ENCODE measurements at regions not wholly inside any gene's neighbourhood (a gene's known extent, or its start where the extent isn't known, plus 50 kb on each side); places are given as distances from the start of the nearest gene placed in this dataset.

DNA sequence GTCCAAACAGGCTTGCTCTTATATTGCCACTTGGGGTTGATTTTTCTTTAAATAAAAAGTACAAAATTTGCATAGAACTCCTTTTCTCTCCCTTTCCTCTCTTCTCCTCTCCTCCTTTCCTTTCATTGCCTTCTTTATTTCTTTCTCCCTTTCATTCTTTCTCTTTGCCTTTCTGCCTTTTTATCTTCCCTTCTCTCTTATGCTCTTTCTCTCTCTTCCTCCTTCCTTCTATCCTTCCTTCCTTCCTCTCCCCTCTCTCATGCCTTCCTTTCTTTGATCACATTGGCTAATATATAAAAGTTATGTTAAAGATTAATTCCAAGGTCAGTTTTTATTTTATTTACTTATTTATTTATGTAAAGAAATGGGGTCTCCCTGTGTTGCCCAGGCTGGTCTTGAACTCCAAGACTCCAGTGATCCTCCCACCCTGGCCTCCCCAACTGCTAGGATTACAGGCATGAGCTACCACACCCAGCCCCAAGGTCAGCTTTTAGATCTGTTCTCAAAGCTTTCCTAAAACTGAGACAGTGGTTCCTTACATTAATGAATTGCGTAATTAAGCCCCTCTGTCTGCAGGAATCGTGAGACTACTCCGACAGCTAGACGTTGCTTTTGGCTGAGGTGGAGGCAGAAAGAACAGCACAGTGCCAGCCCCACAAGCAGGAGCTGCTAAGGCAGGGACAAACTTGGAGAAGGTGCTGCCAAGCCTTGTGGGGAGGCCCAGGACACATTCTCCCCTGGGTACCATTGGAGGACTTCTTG lies 361.9 kb downstream of the SIPA1L2 start:
- TF ChIP-seq, protein P1, sequence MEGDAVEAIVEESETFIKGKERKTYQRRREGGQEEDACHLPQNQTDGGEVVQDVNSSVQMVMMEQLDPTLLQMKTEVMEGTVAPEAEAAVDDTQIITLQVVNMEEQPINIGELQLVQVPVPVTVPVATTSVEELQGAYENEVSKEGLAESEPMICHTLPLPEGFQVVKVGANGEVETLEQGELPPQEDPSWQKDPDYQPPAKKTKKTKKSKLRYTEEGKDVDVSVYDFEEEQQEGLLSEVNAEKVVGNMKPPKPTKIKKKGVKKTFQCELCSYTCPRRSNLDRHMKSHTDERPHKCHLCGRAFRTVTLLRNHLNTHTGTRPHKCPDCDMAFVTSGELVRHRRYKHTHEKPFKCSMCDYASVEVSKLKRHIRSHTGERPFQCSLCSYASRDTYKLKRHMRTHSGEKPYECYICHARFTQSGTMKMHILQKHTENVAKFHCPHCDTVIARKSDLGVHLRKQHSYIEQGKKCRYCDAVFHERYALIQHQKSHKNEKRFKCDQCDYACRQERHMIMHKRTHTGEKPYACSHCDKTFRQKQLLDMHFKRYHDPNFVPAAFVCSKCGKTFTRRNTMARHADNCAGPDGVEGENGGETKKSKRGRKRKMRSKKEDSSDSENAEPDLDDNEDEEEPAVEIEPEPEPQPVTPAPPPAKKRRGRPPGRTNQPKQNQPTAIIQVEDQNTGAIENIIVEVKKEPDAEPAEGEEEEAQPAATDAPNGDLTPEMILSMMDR (IDR thresholded peaks at IDR 0.05; ENCODE audit: low read depth, low read length, missing control alignments), result no peak
- H3K36me3 ChIP-seq (replicated peaks), result no peaks in the 10 kb centered on the region
- H3K4me3 ChIP-seq (ENCODE audit: low read depth, low read length), result no peak overlapping the region
- no peak for DNase-seq
- H3K27me3 ChIP-seq (replicated peaks), result no peaks in the 10 kb centered on the region
- in situ Hi-C loops (cut with HindIII; ENCODE audit: low pct_ligation_motif_present, low sequenced_read_pairs), result no loop called here
- no peak overlapping the region for H3K27ac ChIP-seq

DNA sequence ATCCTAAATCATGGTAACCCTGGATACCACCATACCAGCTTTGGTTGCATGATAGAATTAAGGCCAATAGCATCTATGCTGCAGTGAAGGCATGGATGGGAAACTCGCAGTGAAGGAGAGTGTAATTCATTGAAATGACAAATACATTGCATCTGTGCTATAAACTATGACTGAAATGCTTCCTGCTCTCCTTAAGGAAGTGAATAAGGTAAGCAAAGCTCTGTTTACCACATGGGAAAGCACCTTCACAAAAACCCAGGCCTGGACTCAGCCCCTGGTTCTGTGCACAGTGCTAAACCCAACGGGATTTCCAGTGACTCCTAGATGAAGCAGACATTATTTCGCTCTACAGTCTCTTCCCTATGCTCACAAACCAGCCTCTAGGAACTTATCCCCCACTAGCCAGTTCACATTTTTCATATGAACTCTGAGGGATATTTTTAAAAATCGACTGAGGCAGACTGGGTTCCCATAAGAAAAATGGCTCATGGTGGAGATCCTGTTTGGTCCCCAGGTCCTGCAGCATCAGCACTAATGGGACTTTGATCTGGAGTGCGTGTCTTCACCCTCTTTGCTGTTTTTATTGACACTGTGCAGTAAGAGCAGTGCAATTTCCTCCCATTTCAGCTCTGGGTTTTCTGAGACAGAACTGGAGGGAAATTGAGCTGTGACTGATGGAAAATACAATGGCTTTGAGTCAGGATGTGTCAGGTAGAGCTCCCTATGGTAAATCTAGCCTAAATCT lies 362.7 kb downstream of the SIPA1L2 start:
- H3K4me3 ChIP-seq (ENCODE audit: low read depth, low read length), result no peak overlapping the region

DNA sequence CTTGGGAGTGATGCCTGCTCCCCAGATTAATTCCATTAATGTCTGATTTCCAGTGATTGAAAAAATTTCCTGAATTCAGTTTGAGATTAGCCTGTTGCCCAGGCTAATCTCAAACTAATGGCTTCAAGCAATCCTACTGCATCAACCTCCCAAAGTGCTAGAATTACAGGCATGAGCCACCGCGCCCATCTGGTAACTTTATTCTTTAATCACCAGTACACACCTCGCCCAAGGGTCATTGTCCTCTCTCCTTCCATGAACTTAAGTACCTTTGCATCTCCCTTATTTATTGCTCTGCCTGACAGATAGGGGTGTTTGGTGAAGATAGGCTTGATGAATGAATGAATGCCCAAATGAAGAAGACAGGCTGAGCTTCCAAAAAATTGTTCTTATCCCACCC lies 366.5 kb downstream of the SIPA1L2 start:
- DNase-seq, result no peak
- no peaks in the 10 kb centered on the region for H3K27me3 ChIP-seq (replicated peaks)
- H3K36me3 ChIP-seq (replicated peaks), result no peaks in the 10 kb centered on the region
- H3K4me3 ChIP-seq (ENCODE audit: low read depth, low read length), result no peak overlapping the region
- no peak overlapping the region for H3K27ac ChIP-seq
- in situ Hi-C loops (cut with HindIII; ENCODE audit: low pct_ligation_motif_present, low sequenced_read_pairs), result no loop called here
- TF ChIP-seq, protein P1 (IDR thresholded peaks at IDR 0.05; ENCODE audit: low read depth, low read length, missing control alignments), result no peak

More for the DNA sequence above, 362.7 kb downstream of the SIPA1L2 start:
- no peak for DNase-seq
- TF ChIP-seq, protein P1 (IDR thresholded peaks at IDR 0.05; ENCODE audit: low read depth, low read length, missing control alignments), result no peak
- in situ Hi-C loops (cut with HindIII; ENCODE audit: low pct_ligation_motif_present, low sequenced_read_pairs), result no loop called here
- Histone ChIP-seq H3K27ac (no peak overlapping the region), H3K27me3 (replicated peaks) (no peaks in the 10 kb centered on the region), H3K36me3 (replicated peaks) (no peaks in the 10 kb centered on the region)

DNA sequence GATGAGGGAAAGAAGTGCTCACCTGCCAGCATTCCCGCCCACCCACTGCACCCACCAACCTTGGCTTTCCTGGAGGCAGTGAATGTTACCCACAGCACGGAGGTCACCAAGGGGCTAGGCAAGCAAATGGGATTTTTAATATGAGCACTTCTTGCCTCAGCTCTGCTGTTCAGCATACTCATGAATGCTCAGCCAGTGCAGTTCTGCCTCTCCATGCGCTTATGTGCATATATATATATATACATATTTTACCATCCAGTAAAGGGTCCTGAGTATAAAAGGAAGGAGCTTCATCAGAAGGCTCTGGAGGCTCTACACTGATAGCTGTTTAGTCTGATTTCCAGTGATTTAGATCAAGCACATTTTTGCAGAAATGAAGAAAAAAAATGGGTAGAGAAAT lies 366.9 kb downstream of the SIPA1L2 start:
- Histone ChIP-seq H3K27me3 (replicated peaks) (no peaks in the 10 kb centered on the region), H3K4me3 (ENCODE audit: low read depth, low read length) (no peak overlapping the region), H3K27ac (no peak overlapping the region), H3K36me3 (replicated peaks) (no peaks in the 10 kb centered on the region)
- in situ Hi-C loops (cut with HindIII; ENCODE audit: low pct_ligation_motif_present, low sequenced_read_pairs), result no loop called here
- TF ChIP-seq, protein P1 (IDR thresholded peaks at IDR 0.05; ENCODE audit: low read depth, low read length, missing control alignments), result no peak
- no peak for DNase-seq

DNA sequence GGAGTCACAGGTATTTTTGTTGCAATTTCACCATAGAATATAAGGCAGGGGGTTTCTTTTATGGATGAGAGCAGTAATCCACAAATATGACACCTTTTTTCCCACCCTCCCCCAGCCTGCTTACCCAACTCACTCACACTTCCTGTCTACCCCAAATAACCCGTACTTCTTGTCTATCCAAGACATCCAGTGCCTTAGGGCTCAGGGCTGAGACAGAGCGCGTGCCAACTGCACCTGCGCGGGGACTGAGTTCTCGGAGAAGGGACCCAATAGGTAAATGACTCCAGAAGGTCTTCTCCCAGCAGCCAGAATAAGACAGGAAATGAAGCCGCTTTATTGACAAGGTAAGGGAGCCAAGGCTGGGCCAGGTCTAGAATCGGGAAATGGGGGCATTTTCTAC lies 369.1 kb downstream of the SIPA1L2 start:
- H3K4me3 ChIP-seq (ENCODE audit: low read depth, low read length), result no peak overlapping the region
- TF ChIP-seq, protein P1 (IDR thresholded peaks at IDR 0.05; ENCODE audit: low read depth, low read length, missing control alignments), result no peak

More for the DNA sequence above, 369.1 kb downstream of the SIPA1L2 start:
- Histone ChIP-seq H3K27me3 (replicated peaks) (no peaks in the 10 kb centered on the region), H3K36me3 (replicated peaks) (no peaks in the 10 kb centered on the region), H3K27ac (no peak overlapping the region)
- DNase-seq, result no peak
- in situ Hi-C loops (cut with HindIII; ENCODE audit: low pct_ligation_motif_present, low sequenced_read_pairs), result no loop called here
